Stimulated activated naive CD8-positive, alpha-beta T cell treated with anti-CD3 and anti-CD28 coated beads, Interleukin-15, Interleukin-2, amounts not matched to agents 100 U/mL and 50 U/mL, for 24 hours (primary cell): ENCODE measurements at regions not wholly inside any gene's neighbourhood (a gene's known extent, or its start where the extent isn't known, plus 50 kb on each side); places are given as distances from the start of the nearest gene placed in this dataset.

Source experiments
- ATAC-seq: fragments of 150-1000 bp; cut with Tn5 transposase; one replicate; pipeline ENCODE4 v1.10.0; 2021
- DNase-seq: peaks from one replicate; pipeline ENCODE4 v3.0.0; 2021

DNA sequence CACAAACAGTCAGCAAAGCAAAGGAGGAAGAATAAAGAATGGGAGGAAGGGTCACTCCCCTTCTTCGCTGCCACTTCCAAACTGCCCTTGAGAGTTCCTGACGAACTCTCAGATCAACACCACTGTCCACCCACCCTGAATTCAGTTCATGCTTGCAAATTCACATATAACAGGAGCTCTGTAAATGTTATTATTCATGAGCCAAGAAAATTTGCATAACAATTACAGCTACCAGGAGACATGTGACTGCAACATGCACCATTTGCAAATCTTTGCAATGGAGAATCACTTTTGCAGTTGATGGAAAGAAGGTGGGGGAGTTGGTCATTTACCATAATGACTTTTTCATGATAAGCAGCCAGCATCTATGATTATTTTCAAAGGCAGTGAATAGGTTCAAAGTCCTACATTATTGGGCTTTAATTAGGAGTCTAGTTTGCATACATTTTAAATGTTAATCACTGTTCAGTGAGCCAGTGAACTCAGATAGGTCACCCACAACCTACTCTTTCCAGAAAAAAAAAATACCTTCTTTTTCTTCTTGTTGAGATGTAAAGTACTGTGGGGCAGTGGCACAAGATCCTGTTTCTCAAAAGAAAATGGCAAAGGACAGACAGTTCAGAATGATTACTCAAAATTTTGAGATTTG is 149.7 kb downstream of the CAAP1 start:
- no peak for DNase-seq
- ATAC-seq: no peak

DNA sequence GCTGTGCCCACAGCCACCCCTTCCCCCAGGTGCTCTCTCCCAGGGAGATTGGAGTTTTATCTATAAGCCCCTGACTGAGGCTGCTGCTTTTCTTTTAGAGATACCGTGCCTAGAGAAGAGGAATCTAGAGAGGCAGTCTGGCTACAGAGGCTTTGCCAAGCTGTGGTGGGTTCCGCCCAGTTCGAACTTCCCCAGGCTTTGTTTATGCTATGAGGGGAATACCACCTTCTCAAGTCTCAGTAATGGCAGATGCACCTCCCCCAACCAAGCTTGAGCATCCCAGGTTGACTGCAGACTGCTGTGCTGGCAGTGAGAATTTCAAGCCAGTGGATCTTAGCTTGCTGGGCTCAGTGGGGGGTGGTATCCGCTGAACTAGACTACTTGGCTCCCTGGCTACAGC is 157.4 kb downstream of the CAAP1 start:
- DNase-seq (no peak), ATAC-seq (no peak)

DNA sequence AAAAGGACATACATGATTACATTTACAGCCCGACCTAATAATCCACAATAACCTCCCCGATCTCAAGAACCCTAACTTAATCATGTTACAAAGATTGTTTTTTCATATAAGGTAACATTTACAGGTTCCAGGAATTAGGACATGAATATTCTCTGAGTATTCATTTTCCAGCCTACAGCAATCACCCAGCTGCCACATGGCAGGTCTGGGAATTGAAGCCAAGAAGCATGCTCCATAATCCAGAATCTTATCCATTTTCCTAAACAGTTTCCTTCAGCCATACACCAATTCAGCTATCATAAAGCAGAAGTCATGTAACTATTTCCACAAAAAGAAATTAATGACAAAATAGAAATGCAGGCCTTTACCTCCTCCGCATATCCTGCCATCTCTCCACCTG is 163.4 kb downstream of the CAAP1 start:
- ATAC-seq (no peak), DNase-seq (no peak)

DNA sequence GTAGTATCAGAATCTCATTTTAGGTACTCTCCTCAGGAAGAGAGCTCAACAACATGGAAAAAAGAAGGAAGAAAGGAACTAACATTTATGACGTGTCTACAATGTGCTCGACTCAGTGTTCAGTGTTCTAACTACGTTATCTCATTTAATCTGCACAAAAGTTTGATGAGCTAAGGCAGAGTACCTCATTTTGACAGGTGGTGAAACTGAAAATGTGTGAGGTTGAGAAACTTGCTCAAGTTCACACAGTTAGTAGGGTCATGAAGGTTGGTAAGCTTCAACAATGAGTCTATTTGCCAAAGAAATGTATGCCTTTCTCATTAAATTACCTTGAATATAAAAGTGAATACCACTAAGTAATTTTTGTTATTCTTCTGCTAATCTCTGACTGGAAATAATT is 165.1 kb downstream of the CAAP1 start:
- ATAC-seq (no peak), DNase-seq (no peak)

DNA sequence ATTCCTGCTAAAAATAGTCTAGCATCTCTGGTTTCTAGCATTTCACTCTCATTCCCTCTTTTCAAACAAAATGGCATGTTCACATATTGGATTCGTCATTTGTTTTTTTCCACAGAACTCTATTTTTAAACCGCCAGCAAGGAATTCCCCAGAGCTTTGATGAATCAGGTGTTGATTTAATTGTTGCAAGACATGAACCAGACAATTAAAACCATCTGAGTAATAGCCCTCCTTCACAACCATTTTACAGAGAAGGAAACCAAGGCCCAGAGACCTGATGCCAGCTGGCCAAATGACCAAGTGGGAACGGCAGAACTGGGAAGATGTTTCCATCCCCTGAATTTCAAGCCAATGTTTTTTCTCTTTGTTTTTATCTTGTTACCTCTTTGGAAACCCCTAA is 167.0 kb downstream of the CAAP1 start:
- no peak for ATAC-seq
- DNase-seq: no peak

DNA sequence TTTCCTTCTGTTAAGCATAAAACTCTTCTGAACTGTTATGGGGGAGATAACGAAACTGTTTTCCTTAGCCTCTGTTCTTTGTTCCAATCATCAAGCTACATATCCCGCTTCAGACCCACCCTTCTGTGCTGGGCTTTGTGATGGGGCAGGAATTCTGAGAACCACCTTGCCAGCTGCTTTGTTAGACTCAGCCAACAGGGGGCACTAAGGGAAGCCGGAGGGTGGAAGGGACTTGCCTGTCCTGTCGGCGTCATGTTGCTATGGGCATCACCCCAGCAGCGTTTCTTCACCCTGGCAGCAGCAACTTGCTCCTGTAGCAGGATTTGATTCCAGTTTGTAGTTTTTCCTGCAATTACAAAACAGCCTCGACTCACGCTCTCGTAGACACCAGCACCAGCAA is 169.1 kb downstream of the CAAP1 start:
- DNase-seq: peak; percentile 10
- no peak for ATAC-seq

DNA sequence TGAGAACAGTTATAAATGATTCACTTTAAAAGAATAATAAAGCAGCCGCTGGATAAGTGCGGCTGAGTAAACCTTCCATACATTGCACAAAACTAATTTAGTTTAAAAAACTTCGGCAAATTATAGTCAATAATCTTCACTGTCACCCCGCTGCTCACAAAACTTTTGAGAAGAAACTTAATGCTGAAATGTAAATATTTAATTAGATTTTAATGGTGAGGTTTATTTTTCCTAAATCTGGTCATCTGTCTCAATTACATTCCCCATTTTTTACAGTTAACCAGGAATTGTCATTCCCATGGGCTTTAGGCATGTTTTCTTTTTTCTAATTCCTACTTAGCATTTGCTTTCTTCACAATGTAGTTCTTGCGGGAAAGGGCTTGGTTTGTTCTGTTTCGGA is 169.8 kb downstream of the CAAP1 start:
- ATAC-seq (no peak), DNase-seq (no peak)

DNA sequence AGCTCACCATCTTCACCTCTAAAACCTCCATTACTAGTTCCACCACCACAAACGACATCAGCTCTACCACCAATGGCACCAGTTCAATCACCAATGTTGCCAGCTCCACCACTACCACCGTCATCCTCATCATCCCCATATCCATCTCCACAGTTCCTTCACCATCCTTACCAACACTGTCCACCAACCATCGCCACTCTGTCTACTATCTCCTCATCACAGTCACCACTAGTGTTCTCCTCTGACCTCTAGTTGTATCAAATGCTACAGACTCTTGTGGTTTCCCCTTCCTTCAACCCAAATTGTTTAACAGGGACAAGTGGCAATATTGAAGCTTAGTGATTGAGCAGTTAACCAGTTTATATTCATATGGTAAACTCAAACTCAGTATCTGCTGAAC is 182.6 kb downstream of the CAAP1 start:
- DNase-seq (no peak), ATAC-seq (no peak)

DNA sequence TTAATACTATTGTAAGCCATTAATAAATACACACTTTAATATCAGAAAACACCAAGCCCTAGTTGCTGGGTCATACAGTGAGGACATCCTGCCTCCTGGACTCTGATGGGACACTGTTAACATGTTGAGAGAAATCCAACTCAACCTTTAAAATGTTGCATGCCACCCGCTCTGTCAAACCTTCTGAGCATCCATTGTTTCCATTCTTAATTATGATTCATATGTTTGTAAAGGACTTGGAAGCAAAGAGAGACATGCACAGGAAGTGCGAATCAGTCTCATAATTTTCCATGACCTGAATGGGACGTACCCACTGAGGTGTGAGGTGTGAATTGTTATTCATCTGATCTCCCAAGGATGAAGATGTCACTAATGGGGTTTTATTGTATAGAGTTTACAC is 186.4 kb downstream of the CAAP1 start:
- ATAC-seq: peak; percentile 36
- DNase-seq: no peak

DNA sequence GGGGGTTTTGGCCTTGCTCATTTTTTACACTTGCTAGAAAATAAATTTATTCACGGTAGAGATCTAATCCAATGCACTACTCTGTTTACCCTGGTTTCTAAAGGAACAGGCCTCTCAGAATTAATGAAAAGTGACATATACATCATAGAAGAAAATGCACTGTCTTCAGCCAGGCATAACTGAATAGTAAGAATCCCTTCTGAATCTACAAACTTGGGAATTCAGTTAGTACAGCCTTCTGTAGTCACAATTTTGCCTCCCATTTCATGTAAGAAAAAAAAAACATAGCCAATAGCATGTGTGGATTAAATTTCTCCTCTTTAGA is 197.3 kb downstream of the CAAP1 start:
- ATAC-seq (no peak), DNase-seq (no peak)

DNA sequence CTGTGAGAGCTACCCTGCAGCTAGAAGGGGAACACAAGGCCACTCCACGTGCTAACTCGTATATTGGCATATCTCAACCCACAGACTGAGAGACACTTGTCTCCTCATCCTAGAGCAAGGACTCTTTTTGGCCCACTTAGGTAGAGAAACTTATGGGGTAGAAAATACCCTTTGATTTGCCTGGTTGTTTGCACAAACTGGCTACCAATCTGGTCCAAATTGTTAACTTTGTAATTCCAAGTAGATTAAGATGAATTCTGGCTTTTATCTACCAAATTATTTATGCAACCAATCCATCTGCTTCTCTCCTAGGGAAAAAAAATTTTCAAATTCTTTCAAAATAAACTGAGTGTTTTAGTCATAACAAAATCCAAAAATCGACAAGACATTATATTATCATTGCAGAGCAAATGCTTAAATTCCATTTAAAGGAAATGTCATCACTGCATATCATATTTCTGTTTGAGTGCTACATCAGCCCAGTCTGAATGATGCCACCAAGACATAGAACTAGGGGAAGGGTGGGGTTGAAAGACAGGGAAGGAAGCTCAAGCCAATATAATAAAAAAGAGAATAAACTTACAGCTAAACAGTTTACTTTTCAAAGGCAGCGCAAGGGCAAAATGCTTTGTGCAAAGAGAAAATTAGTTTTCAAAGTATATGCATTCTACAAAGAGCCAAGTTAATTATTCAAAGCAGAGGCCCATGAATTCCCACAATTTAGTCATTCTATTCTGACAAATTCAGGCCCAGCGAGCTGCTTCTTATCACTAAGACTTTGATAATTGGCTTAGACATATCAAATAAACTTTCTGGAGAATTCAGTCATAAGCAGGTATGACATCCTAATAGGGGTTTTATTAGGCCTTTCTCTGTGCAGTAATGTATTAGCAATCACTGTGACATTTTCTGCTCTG is 198.0 kb downstream of the CAAP1 start:
- ATAC-seq (no peak), DNase-seq (no peak)

DNA sequence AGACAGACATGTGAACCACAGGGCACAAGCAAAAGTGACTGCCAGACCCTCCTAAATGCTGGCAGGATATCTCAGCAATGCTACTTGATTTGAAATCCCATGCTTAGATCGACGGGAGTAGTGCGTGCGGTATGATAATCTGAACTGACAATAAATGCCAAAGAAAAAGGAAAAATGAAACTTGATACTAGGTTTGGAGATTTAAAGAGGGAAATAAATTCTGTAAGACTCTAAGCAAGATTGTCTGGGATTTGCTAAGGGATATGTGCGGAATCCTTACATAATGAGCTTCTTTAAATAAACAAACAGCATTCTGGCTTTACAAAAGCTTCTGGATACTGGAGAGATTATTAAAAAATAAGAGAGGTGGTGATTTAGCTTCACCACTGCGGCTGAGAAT is 203.6 kb downstream of the CAAP1 start:
- no peak for ATAC-seq
- DNase-seq: no peak

DNA sequence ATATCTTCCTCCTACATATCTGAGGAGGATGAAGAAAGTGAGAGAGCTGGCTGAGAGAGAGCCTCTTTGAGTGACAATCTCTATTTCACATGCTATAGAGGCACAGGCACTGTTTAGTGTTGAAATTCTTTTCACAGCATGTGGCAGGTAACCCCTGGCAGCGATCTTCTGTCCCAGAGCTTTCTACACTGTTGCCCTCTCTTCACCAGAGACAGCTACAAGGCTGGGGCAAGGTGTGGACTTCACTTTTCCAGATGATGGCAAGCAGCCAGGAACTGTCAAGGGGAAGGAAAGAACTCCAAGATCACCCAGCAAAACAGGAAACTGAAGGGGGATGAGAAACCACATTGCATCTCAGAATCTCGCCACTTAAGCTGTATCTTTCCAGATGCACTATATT is 205.2 kb downstream of the CAAP1 start:
- no peak for DNase-seq
- ATAC-seq: no peak

DNA sequence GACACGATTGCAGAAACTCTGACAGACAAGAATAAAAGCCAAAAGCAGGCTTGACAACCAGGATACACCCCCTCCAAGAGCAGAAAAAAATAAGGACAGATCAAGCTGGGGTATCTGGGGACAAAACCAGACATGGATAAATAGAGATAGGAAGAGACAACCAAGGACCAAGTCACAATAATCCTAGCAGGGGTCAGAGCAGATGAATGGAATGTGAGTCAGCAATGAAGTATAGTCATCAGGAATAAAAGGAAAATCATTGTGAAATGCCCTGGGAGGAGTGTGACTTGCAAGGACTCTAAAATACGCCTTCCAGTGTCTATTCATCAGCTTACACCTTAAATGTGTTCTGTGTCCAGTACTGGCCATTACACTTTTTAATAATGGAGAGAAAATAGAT is 206.8 kb downstream of the CAAP1 start:
- ATAC-seq: no peak
- DNase-seq: no peak

DNA sequence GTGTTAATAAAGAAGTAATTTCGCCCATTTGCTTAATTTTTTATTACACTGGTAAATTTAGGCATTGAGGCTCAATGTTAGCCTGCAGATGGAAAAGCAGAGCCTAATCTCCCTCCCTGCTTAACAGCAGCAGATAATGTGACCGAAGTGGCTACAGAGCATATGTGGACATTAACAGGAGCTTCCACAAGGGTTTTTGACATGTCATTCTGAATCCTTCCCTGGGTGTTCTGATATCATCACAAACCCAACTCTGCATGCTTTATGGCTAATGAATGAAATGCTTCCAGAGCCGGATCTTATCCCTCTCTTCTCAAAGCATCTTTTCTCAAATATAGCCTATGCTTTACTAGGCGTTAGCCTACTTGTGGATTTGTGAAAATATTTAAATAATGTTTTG is 208.6 kb downstream of the CAAP1 start:
- no peak for DNase-seq
- ATAC-seq: no peak

DNA sequence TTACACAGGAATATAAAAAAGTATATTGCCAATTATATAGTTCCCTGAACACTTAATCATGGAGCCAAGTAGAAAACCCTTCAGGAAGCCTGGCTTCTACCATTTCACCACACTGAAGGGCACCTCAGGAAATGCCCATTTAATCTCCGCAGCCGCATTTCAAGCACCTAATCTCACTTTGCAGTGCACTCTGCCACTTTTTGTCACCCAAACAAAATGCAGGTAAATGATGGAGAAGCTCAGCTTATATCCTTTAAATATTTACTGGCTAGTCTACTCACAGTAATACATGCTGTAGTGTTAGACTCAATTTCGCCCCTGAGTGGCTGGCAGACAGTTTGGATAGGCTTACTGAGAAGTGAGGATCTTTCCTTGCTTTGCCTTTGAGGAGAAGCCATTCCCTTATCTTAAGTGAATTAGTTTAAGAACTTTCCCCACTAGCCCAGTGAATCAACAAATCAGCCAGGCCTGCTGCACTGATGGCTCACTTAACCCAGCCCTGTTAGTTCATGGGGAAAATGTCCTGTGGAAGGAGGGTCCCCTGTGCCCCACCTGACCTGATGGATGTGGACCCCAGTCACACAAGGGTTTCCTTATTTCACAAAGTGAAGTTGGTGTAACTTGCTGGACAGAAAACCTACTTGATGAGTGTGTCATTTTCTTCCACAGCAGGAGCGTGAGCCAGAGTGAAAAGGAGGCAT is 209.7 kb downstream of the CAAP1 start:
- ATAC-seq: no peak
- no peak for DNase-seq

DNA sequence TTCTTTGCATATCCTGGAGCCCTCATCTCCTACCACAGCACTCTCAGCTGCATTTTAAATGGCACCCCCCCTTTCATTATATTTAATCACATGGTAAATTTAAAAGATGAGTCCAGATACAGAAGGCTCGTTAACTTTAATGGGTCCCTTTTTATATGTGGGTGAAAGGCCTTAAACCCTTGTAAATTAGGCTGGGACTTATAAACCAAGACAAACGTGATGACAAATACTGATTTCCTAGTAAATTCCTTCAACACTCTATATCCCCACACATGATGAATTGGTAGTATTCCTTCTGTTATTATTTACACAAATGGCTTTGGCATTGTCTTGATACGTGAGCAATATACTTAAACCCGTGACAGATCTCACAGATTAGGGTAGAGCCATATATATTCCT is 210.6 kb downstream of the CAAP1 start:
- ATAC-seq: no peak

DNA sequence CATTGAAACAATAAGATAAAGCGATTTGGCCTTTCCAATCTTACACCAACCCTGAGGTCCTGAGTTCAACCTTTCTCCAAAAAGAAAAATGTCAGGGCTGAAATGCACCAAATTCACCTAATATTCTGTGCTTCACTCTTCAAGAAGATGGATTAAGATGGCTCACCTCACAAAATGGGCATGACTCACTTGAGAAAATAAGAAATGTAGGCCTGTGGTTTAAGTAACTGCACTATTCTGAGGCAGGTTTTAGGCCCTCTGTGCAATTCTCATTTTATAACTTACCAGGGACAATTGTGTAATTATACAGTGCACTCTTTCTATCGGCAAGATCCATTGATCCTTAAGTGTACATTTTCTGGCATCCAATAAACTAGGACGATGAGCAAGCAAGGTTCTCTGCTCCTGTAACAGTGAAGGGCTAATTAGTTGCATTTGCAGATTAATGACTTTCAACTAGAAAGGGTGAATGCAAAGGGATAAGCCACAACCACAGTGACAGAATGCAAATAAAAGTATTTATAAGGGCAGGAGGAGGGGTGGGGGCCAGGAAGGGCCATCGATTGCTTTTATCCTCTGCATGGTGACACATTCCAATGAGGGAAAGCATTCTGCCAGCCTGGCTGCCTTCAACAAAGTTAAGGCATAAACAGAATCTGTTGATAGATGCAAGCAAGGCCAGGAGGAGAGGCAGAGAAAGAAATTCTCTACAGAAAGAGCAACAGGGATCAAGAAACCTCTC is 214.5 kb downstream of the CAAP1 start:
- DNase-seq: no peak

More for the DNA sequence above, 210.6 kb downstream of the CAAP1 start:
- no peak for DNase-seq

DNA sequence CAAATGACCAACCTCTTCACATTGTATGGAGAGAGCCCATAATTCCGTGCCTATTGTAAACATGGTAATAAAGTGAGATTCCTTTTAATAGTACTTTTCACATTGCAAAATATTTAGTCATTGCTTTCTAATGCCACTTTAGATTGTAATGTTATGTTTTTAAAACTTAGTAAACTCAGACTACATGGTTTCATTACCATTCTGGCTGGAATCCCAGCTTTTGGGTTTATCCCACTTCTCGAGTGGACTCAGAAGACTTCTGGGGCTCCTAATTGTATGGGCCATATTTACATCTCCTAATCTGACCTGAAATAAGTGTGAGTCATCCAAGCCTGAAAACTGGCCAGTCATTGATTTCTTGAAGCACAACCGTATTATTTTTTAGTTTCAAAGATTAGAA is 217.6 kb downstream of the CAAP1 start:
- no peak for DNase-seq
- ATAC-seq: no peak

More for the DNA sequence above, 214.5 kb downstream of the CAAP1 start:
- no peak for ATAC-seq

DNA sequence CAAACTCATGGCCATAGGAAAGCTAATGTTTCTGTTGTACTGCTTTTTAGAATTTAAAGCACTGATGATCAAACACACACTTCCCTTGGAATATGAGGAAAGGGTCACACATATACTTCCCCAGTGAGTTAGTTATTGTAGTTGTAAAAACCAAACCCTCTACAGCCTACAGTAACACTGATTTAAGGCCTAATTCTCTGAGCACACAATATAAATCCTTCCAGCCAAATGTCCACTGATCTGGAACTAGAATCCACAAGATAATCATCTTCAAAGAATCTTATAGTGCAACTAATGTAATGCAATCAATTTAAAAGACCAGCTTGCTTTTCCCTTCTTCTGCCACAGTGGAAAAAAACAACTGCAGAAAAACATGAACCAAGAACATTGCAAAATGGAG is 219.3 kb downstream of the CAAP1 start:
- no peak for DNase-seq
- ATAC-seq: no peak

DNA sequence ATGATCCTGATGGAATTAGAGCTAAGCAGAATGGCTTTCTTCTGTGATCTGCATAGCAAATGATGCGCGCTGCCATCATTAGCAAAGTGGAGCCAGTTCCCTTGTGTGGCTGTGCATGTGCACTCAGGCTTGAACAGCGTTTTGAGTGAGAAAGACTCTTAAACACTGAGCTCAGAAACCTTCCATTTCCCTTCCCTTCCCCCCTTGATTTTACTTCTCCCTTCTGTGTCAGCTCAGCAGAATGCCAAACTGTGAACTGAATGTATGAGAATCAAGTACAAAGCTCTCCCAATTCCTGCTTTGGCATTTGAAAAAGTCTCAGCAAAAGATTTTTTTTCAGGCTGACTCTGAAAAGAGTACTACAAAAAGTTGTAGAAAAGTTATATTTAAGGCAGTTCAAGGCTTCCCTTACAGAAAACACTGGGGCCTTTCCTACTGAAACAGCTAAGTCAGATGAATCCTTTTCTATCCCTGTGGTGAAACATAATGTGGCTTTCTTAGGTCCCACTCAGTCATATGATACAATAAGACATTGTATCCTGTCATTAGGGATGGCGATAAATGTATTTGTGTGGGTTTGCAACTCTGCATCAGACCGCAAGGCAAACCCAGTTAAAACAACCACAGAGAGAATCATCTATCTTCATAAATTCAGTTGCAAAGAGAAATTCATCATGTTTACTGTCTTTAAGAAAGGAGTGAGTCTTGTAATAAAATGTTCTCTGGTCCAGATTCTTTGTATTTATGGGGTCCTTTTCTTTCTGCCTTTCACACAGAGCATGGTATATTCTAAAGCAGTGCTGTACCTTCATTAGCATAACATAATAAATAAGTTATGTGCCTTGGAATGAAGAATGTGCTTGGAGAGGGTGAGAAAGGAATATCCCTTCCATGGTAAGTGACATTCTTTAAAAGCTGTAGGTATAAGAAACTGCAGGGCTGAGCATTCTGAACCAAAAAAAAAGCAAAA is 222.6 kb downstream of the CAAP1 start:
- ATAC-seq (no peak), DNase-seq (no peak)
